ENCODE measurements at regions not wholly inside any gene's neighbourhood (a gene's known extent, or its start where the extent isn't known, plus 50 kb on each side); places are given as distances from the start of the nearest gene placed in this dataset.
A peak's percentile ranks its signal among the peaks of the same experiment; 100 is the strongest.

GRCh38 chr12:132380641-132381040 is 51.3 kb upstream of the GALNT9 start (continued):
- TF ChIP-seq YY1 (IDR thresholded peaks at IDR 0.05; ENCODE audit: low read depth), result no peak
- no peak for TF ChIP-seq SIN3A (IDR thresholded peaks at IDR 0.05; ENCODE audit: borderline replicate concordance, low read depth, low read length)
- TF ChIP-seq FOXJ3 (CRISPR knock-in tag; IDR thresholded peaks at IDR 0.05), result no peak
- TF ChIP-seq NFIC (IDR thresholded peaks at IDR 0.05; ENCODE audit: borderline replicate concordance), result no peak
- TF ChIP-seq MEF2A (IDR thresholded peaks at IDR 0.05; ENCODE audit: borderline replicate concordance, low read depth), result no peak
- TF ChIP-seq, protein P1, sequence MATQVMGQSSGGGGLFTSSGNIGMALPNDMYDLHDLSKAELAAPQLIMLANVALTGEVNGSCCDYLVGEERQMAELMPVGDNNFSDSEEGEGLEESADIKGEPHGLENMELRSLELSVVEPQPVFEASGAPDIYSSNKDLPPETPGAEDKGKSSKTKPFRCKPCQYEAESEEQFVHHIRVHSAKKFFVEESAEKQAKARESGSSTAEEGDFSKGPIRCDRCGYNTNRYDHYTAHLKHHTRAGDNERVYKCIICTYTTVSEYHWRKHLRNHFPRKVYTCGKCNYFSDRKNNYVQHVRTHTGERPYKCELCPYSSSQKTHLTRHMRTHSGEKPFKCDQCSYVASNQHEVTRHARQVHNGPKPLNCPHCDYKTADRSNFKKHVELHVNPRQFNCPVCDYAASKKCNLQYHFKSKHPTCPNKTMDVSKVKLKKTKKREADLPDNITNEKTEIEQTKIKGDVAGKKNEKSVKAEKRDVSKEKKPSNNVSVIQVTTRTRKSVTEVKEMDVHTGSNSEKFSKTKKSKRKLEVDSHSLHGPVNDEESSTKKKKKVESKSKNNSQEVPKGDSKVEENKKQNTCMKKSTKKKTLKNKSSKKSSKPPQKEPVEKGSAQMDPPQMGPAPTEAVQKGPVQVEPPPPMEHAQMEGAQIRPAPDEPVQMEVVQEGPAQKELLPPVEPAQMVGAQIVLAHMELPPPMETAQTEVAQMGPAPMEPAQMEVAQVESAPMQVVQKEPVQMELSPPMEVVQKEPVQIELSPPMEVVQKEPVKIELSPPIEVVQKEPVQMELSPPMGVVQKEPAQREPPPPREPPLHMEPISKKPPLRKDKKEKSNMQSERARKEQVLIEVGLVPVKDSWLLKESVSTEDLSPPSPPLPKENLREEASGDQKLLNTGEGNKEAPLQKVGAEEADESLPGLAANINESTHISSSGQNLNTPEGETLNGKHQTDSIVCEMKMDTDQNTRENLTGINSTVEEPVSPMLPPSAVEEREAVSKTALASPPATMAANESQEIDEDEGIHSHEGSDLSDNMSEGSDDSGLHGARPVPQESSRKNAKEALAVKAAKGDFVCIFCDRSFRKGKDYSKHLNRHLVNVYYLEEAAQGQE (IDR thresholded peaks at IDR 0.05; ENCODE audit: low read depth, low read length), result no peak

- Histone ChIP-seq H3F3A (replicated peaks; ENCODE audit: insufficient read depth) (no peaks in the 10 kb centered on the region), H3K9ac (no peak overlapping the region), H4K20me1 (ENCODE audit: insufficient read depth) (no peaks in the 10 kb centered on the region), H3K9me3 (no peaks in the 10 kb centered on the region), H3K27ac (ENCODE audit: low read depth in 2 of 2, low read length in 1 of 2) (no peak overlapping the region), H3K9me2 (no peaks in the 10 kb centered on the region), H3K79me2 (ENCODE audit: insufficient read depth) (no peaks in the 10 kb centered on the region), H3K4me1 (ENCODE audit: control insufficient read depth in 1 of 2, insufficient read depth in 2 of 2, low read depth in 1 of 2, low read length in 1 of 2) (peaks cover 0 to 6% of the 10 kb centered on the region in 2 experiments; a peak in 1 of 4 replicates), H3K27me3 (ENCODE audit: insufficient read depth) (peaks cover 82% of the 10 kb centered on the region), H3K4me3 (ENCODE audit: low read depth in 2 of 2, low read length in 1 of 2) (peak overlapping the region; percentile 9 to 26; a peak in 2 of 4 replicates), H3K4me2 (0 out of 2 replicates have a peak overlapping the region, but pooled peaks have one; percentile 19), H2AFZ (ENCODE audit: low read depth) (no peak overlapping the region), H3K36me3 (replicated peaks in 1 of 2; ENCODE audit: control insufficient read depth in 1 of 2, insufficient read depth in 2 of 2, low read length in 1 of 2) (no peaks in the 10 kb centered on the region)
- ChIA-PET POLR2A (no interaction called here), CTCF (interaction anchor here (0.7 to 2.0 kb wide), 2 partner anchors 35 to 1058 kb away, joined by 3 to 8 read pairs; no protein-coding TSS in a partner anchor)
- 14% methylated on average over 11 of the region's 25 CpGs for WGBS (ENCODE audit: low lambda C conversion rate)
- peak; percentile 71 for DNase-seq
- TF ChIP-seq ELF1 (IDR thresholded peaks at IDR 0.05) (no peak), SIN3A (IDR thresholded peaks at IDR 0.05; ENCODE audit: borderline replicate concordance, low read depth, low read length) (no peak), USF2 (IDR thresholded peaks at IDR 0.05; ENCODE audit: borderline replicate concordance, low read depth, low read length) (no peak), CTCF (IDR thresholded peaks at IDR 0.05) (no peak), CHD2 (IDR thresholded peaks at IDR 0.05; ENCODE audit: low read length, partially characterized antibody) (no peak), USF1 (IDR thresholded peaks at IDR 0.05; ENCODE audit: borderline replicate concordance, low read depth) (no peak)
- TF ChIP-seq, protein P1 (IDR thresholded peaks at IDR 0.05; ENCODE audit: low read depth, low read length), result no peak
Observed at GRCh38 chr12:132379996-132380395, 50.6 kb upstream of the GALNT9 start.
